ENCODE measurements at regions not wholly inside any gene's neighbourhood (a gene's known extent, or its start where the extent isn't known, plus 50 kb on each side); places are given as distances from the start of the nearest gene placed in this dataset.

GRCh38 chr1:114338191-114338890 lies 172.7 kb downstream of the TRIM33 start:
- Histone ChIP-seq H3K36me3 (no peaks in the 10 kb centered on the region), H3K9me3 (no peaks in the 10 kb centered on the region), H3K4me3 (no peak overlapping the region), H3K27me3 (peaks cover 0 to 19% (median 0%) of the 10 kb centered on the region in 4 donors), H3K4me1 (peaks cover 0 to 25% (median 0%) of the 10 kb centered on the region in 3 donors), H3K27ac (no peak overlapping the region)
- no peak for TF ChIP-seq CTCF (IDR thresholded peaks at IDR 0.05)
- TF ChIP-seq POLR2A (IDR thresholded peaks at IDR 0.05), result no peak
- 69 to 73% methylated on average over 11 of the region's 11 CpGs for WGBS, 2 donors
- intact Hi-C loops (cut with DNase I), result no loop called here
- no peak for DNase-seq

GRCh38 chr1:114337417-114337816 lies 173.6 kb downstream of the TRIM33 start:
- intact Hi-C loops (cut with DNase I), result no loop called here
- Histone ChIP-seq H3K27me3 (peaks cover 0 to 19% (median 0%) of the 10 kb centered on the region in 4 donors), H3K36me3 (no peaks in the 10 kb centered on the region), H3K9me3 (no peaks in the 10 kb centered on the region), H3K4me1 (peaks cover 0 to 19% (median 0%) of the 10 kb centered on the region in 3 donors), H3K4me3 (no peak overlapping the region), H3K27ac (no peak overlapping the region)
- 80% methylated on average over 4 of the region's 4 CpGs for WGBS, 2 donors
- DNase-seq, result no peak
- TF ChIP-seq CTCF (IDR thresholded peaks at IDR 0.05), result no peak
- no peak for TF ChIP-seq POLR2A (IDR thresholded peaks at IDR 0.05)

- no peaks in the 10 kb centered on the region for H3K9me3 ChIP-seq
- 47 to 86% methylated on average over 2 of the region's 2 CpGs for WGBS, 2 donors
- peaks cover 0 to 9% (median 0%) of the 10 kb centered on the region in 3 donors for H3K4me1 ChIP-seq
- DNase-seq, result no peak
- intact Hi-C loops (cut with DNase I), result no loop called here
- H3K36me3 ChIP-seq, result no peaks in the 10 kb centered on the region
- no peak overlapping the region for H3K27ac ChIP-seq
- no peak overlapping the region for H3K4me3 ChIP-seq
- TF ChIP-seq POLR2A (IDR thresholded peaks at IDR 0.05) (no peak), CTCF (IDR thresholded peaks at IDR 0.05) (no peak)
- peaks cover 0 to 27% (median 0%) of the 10 kb centered on the region in 4 donors for H3K27me3 ChIP-seq
These were observed 174.6 kb downstream of the TRIM33 start for GRCh38 chr1:114336360-114336759.

- intact Hi-C loops (cut with DNase I), result no loop called here
- H3K27me3 ChIP-seq, result peaks cover 0 to 36% (median 0%) of the 10 kb centered on the region in 4 donors
- no peaks in the 10 kb centered on the region for H3K36me3 ChIP-seq
- no peak for DNase-seq
- no peak overlapping the region for H3K27ac ChIP-seq
- H3K9me3 ChIP-seq, result no peaks in the 10 kb centered on the region
- peaks cover 0 to 8% (median 0%) of the 10 kb centered on the region in 3 donors for H3K4me1 ChIP-seq
- no peak for TF ChIP-seq CTCF (IDR thresholded peaks at IDR 0.05)
- H3K4me3 ChIP-seq, result no peak overlapping the region
These were observed 175.7 kb downstream of the TRIM33 start for GRCh38 chr1:114335273-114335672.

- peaks cover 0 to 8% (median 0%) of the 10 kb centered on the region in 3 donors for H3K4me1 ChIP-seq
- intact Hi-C loops (cut with DNase I), result no loop called here
- no peaks in the 10 kb centered on the region for H3K9me3 ChIP-seq
- H3K4me3 ChIP-seq, result no peak overlapping the region
- H3K27ac ChIP-seq, result no peak overlapping the region
- peaks cover 0 to 46% (median 0%) of the 10 kb centered on the region in 4 donors for H3K27me3 ChIP-seq
- no peak for DNase-seq
- no peaks in the 10 kb centered on the region for H3K36me3 ChIP-seq
- no peak for TF ChIP-seq CTCF (IDR thresholded peaks at IDR 0.05)
- no peak for TF ChIP-seq POLR2A (IDR thresholded peaks at IDR 0.05)
These were observed 176.7 kb downstream of the TRIM33 start for GRCh38 chr1:114334297-114334696.

Measured in esophagus squamous epithelium (tissue), 5 donors.